ENCODE measurements at regions not wholly inside any gene's neighbourhood (a gene's known extent, or its start where the extent isn't known, plus 50 kb on each side); places are given as distances from the start of the nearest gene placed in this dataset.
"Not testable (repeated sequence)": the region's sequence is repeated elsewhere in the genome, so short reads cannot be mapped to it uniquely, and the experiment has no call there.

- H3K4me1 Mint-ChIP-seq (ENCODE audit: low read depth, unreplicated experiment); H3K36me3 Mint-ChIP-seq (ENCODE audit: insufficient read depth, unreplicated experiment); BruUV-seq (replicated peaks); H3K27ac Mint-ChIP-seq (ENCODE audit: unreplicated experiment); H3K4me3 Mint-ChIP-seq (ENCODE audit: low read depth, unreplicated experiment); CTCF ChIA-PET; H3K9me3 Mint-ChIP-seq (ENCODE audit: low read depth, unreplicated experiment); intact Hi-C loops (cut with micrococcal nuclease; ENCODE audit: unreplicated experiment); DNase-seq; H3K27me3 Mint-ChIP-seq (ENCODE audit: unreplicated experiment): not testable (repeated sequence)
Observed at GRCh38 chr9:61953108-61953507, 763.3 kb downstream of the SPATA31A7 start.

- H3K27ac Mint-ChIP-seq (ENCODE audit: unreplicated experiment); H3K27me3 Mint-ChIP-seq (ENCODE audit: unreplicated experiment); H3K36me3 Mint-ChIP-seq (ENCODE audit: insufficient read depth, unreplicated experiment); DNase-seq; BruUV-seq (replicated peaks); CTCF ChIA-PET; H3K4me3 Mint-ChIP-seq (ENCODE audit: low read depth, unreplicated experiment); H3K4me1 Mint-ChIP-seq (ENCODE audit: low read depth, unreplicated experiment); H3K9me3 Mint-ChIP-seq (ENCODE audit: low read depth, unreplicated experiment); intact Hi-C loops (cut with micrococcal nuclease; ENCODE audit: unreplicated experiment): not testable (repeated sequence)
Observed at GRCh38 chr9:61971635-61972034, 781.8 kb downstream of the SPATA31A7 start.

GRCh38 chr9:61974501-61974900, 784.7 kb downstream of the SPATA31A7 start:
- H3K27me3 Mint-ChIP-seq (ENCODE audit: unreplicated experiment); CTCF ChIA-PET; H3K9me3 Mint-ChIP-seq (ENCODE audit: low read depth, unreplicated experiment); DNase-seq; H3K4me1 Mint-ChIP-seq (ENCODE audit: low read depth, unreplicated experiment); H3K36me3 Mint-ChIP-seq (ENCODE audit: insufficient read depth, unreplicated experiment); H3K27ac Mint-ChIP-seq (ENCODE audit: unreplicated experiment); BruUV-seq (replicated peaks); H3K4me3 Mint-ChIP-seq (ENCODE audit: low read depth, unreplicated experiment); intact Hi-C loops (cut with micrococcal nuclease; ENCODE audit: unreplicated experiment): not testable (repeated sequence)

GRCh38 chr9:61976318-61976717, 786.5 kb downstream of the SPATA31A7 start:
- H3K36me3 Mint-ChIP-seq (ENCODE audit: insufficient read depth, unreplicated experiment); intact Hi-C loops (cut with micrococcal nuclease; ENCODE audit: unreplicated experiment); H3K4me3 Mint-ChIP-seq (ENCODE audit: low read depth, unreplicated experiment); H3K9me3 Mint-ChIP-seq (ENCODE audit: low read depth, unreplicated experiment); CTCF ChIA-PET; H3K4me1 Mint-ChIP-seq (ENCODE audit: low read depth, unreplicated experiment); BruUV-seq (replicated peaks); H3K27me3 Mint-ChIP-seq (ENCODE audit: unreplicated experiment); H3K27ac Mint-ChIP-seq (ENCODE audit: unreplicated experiment); DNase-seq: not testable (repeated sequence)

GRCh38 chr9:61982727-61983126, 792.9 kb downstream of the SPATA31A7 start:
- H3K4me3 Mint-ChIP-seq (ENCODE audit: low read depth, unreplicated experiment); intact Hi-C loops (cut with micrococcal nuclease; ENCODE audit: unreplicated experiment); DNase-seq; H3K27me3 Mint-ChIP-seq (ENCODE audit: unreplicated experiment); BruUV-seq (replicated peaks); H3K9me3 Mint-ChIP-seq (ENCODE audit: low read depth, unreplicated experiment); H3K4me1 Mint-ChIP-seq (ENCODE audit: low read depth, unreplicated experiment); H3K36me3 Mint-ChIP-seq (ENCODE audit: insufficient read depth, unreplicated experiment); CTCF ChIA-PET; H3K27ac Mint-ChIP-seq (ENCODE audit: unreplicated experiment): not testable (repeated sequence)

- H3K27me3 Mint-ChIP-seq (ENCODE audit: unreplicated experiment); BruUV-seq (replicated peaks); intact Hi-C loops (cut with micrococcal nuclease; ENCODE audit: unreplicated experiment); H3K27ac Mint-ChIP-seq (ENCODE audit: unreplicated experiment); H3K4me1 Mint-ChIP-seq (ENCODE audit: low read depth, unreplicated experiment); H3K36me3 Mint-ChIP-seq (ENCODE audit: insufficient read depth, unreplicated experiment); CTCF ChIA-PET; H3K9me3 Mint-ChIP-seq (ENCODE audit: low read depth, unreplicated experiment); H3K4me3 Mint-ChIP-seq (ENCODE audit: low read depth, unreplicated experiment); DNase-seq: not testable (repeated sequence)
Observed at GRCh38 chr9:61983441-61983840, 793.6 kb downstream of the SPATA31A7 start.

- H3K27ac Mint-ChIP-seq (ENCODE audit: unreplicated experiment); H3K4me1 Mint-ChIP-seq (ENCODE audit: low read depth, unreplicated experiment); DNase-seq; H3K4me3 Mint-ChIP-seq (ENCODE audit: low read depth, unreplicated experiment); H3K9me3 Mint-ChIP-seq (ENCODE audit: low read depth, unreplicated experiment); intact Hi-C loops (cut with micrococcal nuclease; ENCODE audit: unreplicated experiment); BruUV-seq (replicated peaks); H3K36me3 Mint-ChIP-seq (ENCODE audit: insufficient read depth, unreplicated experiment); H3K27me3 Mint-ChIP-seq (ENCODE audit: unreplicated experiment); CTCF ChIA-PET: not testable (repeated sequence)
Observed at GRCh38 chr9:61983954-61984353, 794.1 kb downstream of the SPATA31A7 start.

- H3K9me3 Mint-ChIP-seq (ENCODE audit: low read depth, unreplicated experiment); H3K27ac Mint-ChIP-seq (ENCODE audit: unreplicated experiment); DNase-seq; H3K36me3 Mint-ChIP-seq (ENCODE audit: insufficient read depth, unreplicated experiment); H3K4me3 Mint-ChIP-seq (ENCODE audit: low read depth, unreplicated experiment); intact Hi-C loops (cut with micrococcal nuclease; ENCODE audit: unreplicated experiment); CTCF ChIA-PET; H3K27me3 Mint-ChIP-seq (ENCODE audit: unreplicated experiment); H3K4me1 Mint-ChIP-seq (ENCODE audit: low read depth, unreplicated experiment); BruUV-seq (replicated peaks): not testable (repeated sequence)
Observed at GRCh38 chr9:61984513-61984912, 794.7 kb downstream of the SPATA31A7 start.

GRCh38 chr9:61992110-61992509, 802.3 kb downstream of the SPATA31A7 start:
- DNase-seq; BruUV-seq (replicated peaks); H3K9me3 Mint-ChIP-seq (ENCODE audit: low read depth, unreplicated experiment); H3K4me3 Mint-ChIP-seq (ENCODE audit: low read depth, unreplicated experiment); CTCF ChIA-PET; H3K27me3 Mint-ChIP-seq (ENCODE audit: unreplicated experiment); H3K36me3 Mint-ChIP-seq (ENCODE audit: insufficient read depth, unreplicated experiment); intact Hi-C loops (cut with micrococcal nuclease; ENCODE audit: unreplicated experiment): not testable (repeated sequence)
- H3K4me1 Mint-ChIP-seq (ENCODE audit: low read depth, unreplicated experiment): peaks cover 16% of the 10 kb centered on the region
- H3K27ac Mint-ChIP-seq (ENCODE audit: unreplicated experiment): peak overlapping the region; percentile 5

- H3K27ac Mint-ChIP-seq (ENCODE audit: unreplicated experiment); intact Hi-C loops (cut with micrococcal nuclease; ENCODE audit: unreplicated experiment); DNase-seq; H3K36me3 Mint-ChIP-seq (ENCODE audit: insufficient read depth, unreplicated experiment); H3K4me3 Mint-ChIP-seq (ENCODE audit: low read depth, unreplicated experiment); H3K4me1 Mint-ChIP-seq (ENCODE audit: low read depth, unreplicated experiment); H3K9me3 Mint-ChIP-seq (ENCODE audit: low read depth, unreplicated experiment); CTCF ChIA-PET; BruUV-seq (replicated peaks); H3K27me3 Mint-ChIP-seq (ENCODE audit: unreplicated experiment): not testable (repeated sequence)
Observed at GRCh38 chr9:62032441-62032840, 842.6 kb downstream of the SPATA31A7 start.

- H3K4me3 Mint-ChIP-seq (ENCODE audit: low read depth, unreplicated experiment); H3K9me3 Mint-ChIP-seq (ENCODE audit: low read depth, unreplicated experiment); H3K36me3 Mint-ChIP-seq (ENCODE audit: insufficient read depth, unreplicated experiment); H3K27ac Mint-ChIP-seq (ENCODE audit: unreplicated experiment); H3K4me1 Mint-ChIP-seq (ENCODE audit: low read depth, unreplicated experiment); H3K27me3 Mint-ChIP-seq (ENCODE audit: unreplicated experiment); intact Hi-C loops (cut with micrococcal nuclease; ENCODE audit: unreplicated experiment); DNase-seq; BruUV-seq (replicated peaks); CTCF ChIA-PET: not testable (repeated sequence)
Observed at GRCh38 chr9:62038260-62038659, 848.4 kb downstream of the SPATA31A7 start.

Data from Calu3 (cell line).